ENCODE measurements at regions not wholly inside any gene's neighbourhood (a gene's known extent, or its start where the extent isn't known, plus 50 kb on each side); places are given as distances from the start of the nearest gene placed in this dataset.

- H3K27me3 ChIP-seq (replicated peaks in 1 of 4; ENCODE audit: control extremely low read depth in 1 of 4, control insufficient read depth in 3 of 4, insufficient read depth in 4 of 4, low read length in 3 of 4): no peaks in the 10 kb centered on the region
- intact Hi-C loops (cut with micrococcal nuclease): no loop called here
- no peaks in the 10 kb centered on the region for H3K36me3 ChIP-seq (replicated peaks in 1 of 2; ENCODE audit: control extremely low read depth in 1 of 2, control insufficient read depth in 1 of 2, extremely low read depth in 1 of 2, insufficient read depth in 2 of 2, low read length in 1 of 2)
- H3K27me3 Mint-ChIP-seq: no peaks in the 10 kb centered on the region
- no peak for TF ChIP-seq CTCF (IDR thresholded peaks at IDR 0.05)
- TF ChIP-seq EZH2 (IDR thresholded peaks at IDR 0.05; ENCODE audit: borderline replicate concordance, insufficient read depth, low read depth, low read length, poor library complexity, severe bottlenecking): no peak
- no peak overlapping the region for H3K4me3 Mint-ChIP-seq
- no peak overlapping the region for H3K27ac Mint-ChIP-seq
- no peak overlapping the region for H3K4me3 ChIP-seq (ENCODE audit: control extremely low read depth in 1 of 5, extremely low read depth in 1 of 5, insufficient read depth in 1 of 5, low read depth in 2 of 5, low read length in 4 of 5)
- H3K9ac ChIP-seq (ENCODE audit: low read length): no peak overlapping the region
- no peak overlapping the region for H3K27ac ChIP-seq (ENCODE audit: low read length in 2 of 2)
- DNase-seq: no peak
- no peak overlapping the region for H2AFZ ChIP-seq (ENCODE audit: insufficient read depth, low read depth, low read length, poor library complexity, severe bottlenecking)
- ChIA-PET CTCF (no interaction called here), POLR2A (no interaction called here)
- no peaks in the 10 kb centered on the region for H3K9me3 ChIP-seq (ENCODE audit: control extremely low read depth in 1 of 3, control insufficient read depth in 2 of 3, insufficient read depth in 1 of 3, low read length in 2 of 3)
- no peaks in the 10 kb centered on the region for H3K4me1 Mint-ChIP-seq
- no CpG with 5 or more reads among the region's 1 CpG for WGBS (ENCODE audit: insufficient coverage)
- no peaks in the 10 kb centered on the region for H3K4me1 ChIP-seq (ENCODE audit: control insufficient read depth in 2 of 2, insufficient read depth in 2 of 2, low read length in 2 of 2)
- H3K79me2 ChIP-seq (ENCODE audit: control insufficient read depth, insufficient read depth, low read length): no peaks in the 10 kb centered on the region
- ATAC-seq (ENCODE audit: low read depth): no peak
- H3K4me2 ChIP-seq (replicated peaks; ENCODE audit: low read depth, low read length, poor library complexity, severe bottlenecking): no peak overlapping the region
- peaks cover 3% of the 10 kb centered on the region for H3K9me3 Mint-ChIP-seq (ENCODE audit: insufficient read depth)
- no peaks in the 10 kb centered on the region for H4K20me1 ChIP-seq (ENCODE audit: control insufficient read depth, insufficient read depth, low read length, poor library complexity, severe bottlenecking)
Measured at GRCh38 chr4:156523991-156524390, 447.6 kb downstream of the PDGFC start.

DNA sequence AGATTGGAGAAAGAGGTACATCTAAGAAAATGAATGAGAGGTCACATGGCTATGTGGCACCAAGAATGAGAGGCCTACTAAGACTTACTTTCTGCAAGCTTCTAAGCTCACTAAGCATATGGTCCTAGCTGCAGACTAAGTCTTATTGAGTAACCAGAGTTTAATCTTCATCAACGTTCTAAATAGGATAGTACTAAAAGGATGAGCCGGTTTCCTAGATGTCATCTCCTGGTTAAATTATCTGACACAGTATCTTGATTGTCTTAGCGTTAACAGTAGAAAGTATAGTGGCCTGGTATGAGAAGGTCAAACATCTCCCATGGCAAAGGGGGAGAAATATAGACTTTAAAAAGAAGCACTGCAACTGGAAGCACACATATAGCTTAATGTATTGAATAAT lies 448.1 kb downstream of the PDGFC start:
- ChIA-PET CTCF (no interaction called here), POLR2A (no interaction called here)
- Histone ChIP-seq H3K4me3 (ENCODE audit: control extremely low read depth in 1 of 5, extremely low read depth in 1 of 5, insufficient read depth in 1 of 5, low read depth in 2 of 5, low read length in 4 of 5) (no peak overlapping the region), H3K36me3 (replicated peaks in 1 of 2; ENCODE audit: control extremely low read depth in 1 of 2, control insufficient read depth in 1 of 2, extremely low read depth in 1 of 2, insufficient read depth in 2 of 2, low read length in 1 of 2) (no peaks in the 10 kb centered on the region), H3K9me3 (ENCODE audit: control extremely low read depth in 1 of 3, control insufficient read depth in 2 of 3, insufficient read depth in 1 of 3, low read length in 2 of 3) (no peaks in the 10 kb centered on the region), H3K27me3 (replicated peaks in 1 of 4; ENCODE audit: control extremely low read depth in 1 of 4, control insufficient read depth in 3 of 4, insufficient read depth in 4 of 4, low read length in 3 of 4) (no peaks in the 10 kb centered on the region), H3K4me1 (ENCODE audit: control insufficient read depth in 2 of 2, insufficient read depth in 2 of 2, low read length in 2 of 2) (no peaks in the 10 kb centered on the region), H3K79me2 (ENCODE audit: control insufficient read depth, insufficient read depth, low read length) (no peaks in the 10 kb centered on the region), H2AFZ (ENCODE audit: insufficient read depth, low read depth, low read length, poor library complexity, severe bottlenecking) (no peak overlapping the region), H3K9ac (ENCODE audit: low read length) (no peak overlapping the region), H4K20me1 (ENCODE audit: control insufficient read depth, insufficient read depth, low read length, poor library complexity, severe bottlenecking) (no peaks in the 10 kb centered on the region), H3K4me2 (replicated peaks; ENCODE audit: low read depth, low read length, poor library complexity, severe bottlenecking) (no peak overlapping the region), H3K27ac (ENCODE audit: low read length in 2 of 2) (no peak overlapping the region)
- WGBS (ENCODE audit: insufficient coverage): 100% methylated on average over 2 of the region's 3 CpGs
- Mint-ChIP-seq H3K27ac (no peak overlapping the region), H3K27me3 (no peaks in the 10 kb centered on the region), H3K4me3 (no peak overlapping the region), H3K4me1 (no peaks in the 10 kb centered on the region), H3K9me3 (ENCODE audit: insufficient read depth) (peaks cover 2% of the 10 kb centered on the region)
- ATAC-seq (ENCODE audit: low read depth) (no peak), DNase-seq (no peak)
- intact Hi-C loops (cut with micrococcal nuclease): no loop called here
- TF ChIP-seq EZH2 (IDR thresholded peaks at IDR 0.05; ENCODE audit: borderline replicate concordance, insufficient read depth, low read depth, low read length, poor library complexity, severe bottlenecking) (no peak), CTCF (IDR thresholded peaks at IDR 0.05) (no peak)

Measured in B cell (primary cell).